Stimulated activated CD4-positive, alpha-beta T cell treated with anti-CD3 and anti-CD28 coated beads, Interleukin-1b, Interleukin-23, amount 100 ng/mL, for 48 hours (primary cell): ENCODE measurements at regions not wholly inside any gene's neighbourhood (a gene's known extent, or its start where the extent isn't known, plus 50 kb on each side); places are given as distances from the start of the nearest gene placed in this dataset.
A peak's percentile ranks its signal among the peaks of the same experiment; 100 is the strongest.

Experiments used
- DNase-seq: peaks from one replicate; pipeline ENCODE4 v3.0.0-alpha.2; 2020

DNA sequence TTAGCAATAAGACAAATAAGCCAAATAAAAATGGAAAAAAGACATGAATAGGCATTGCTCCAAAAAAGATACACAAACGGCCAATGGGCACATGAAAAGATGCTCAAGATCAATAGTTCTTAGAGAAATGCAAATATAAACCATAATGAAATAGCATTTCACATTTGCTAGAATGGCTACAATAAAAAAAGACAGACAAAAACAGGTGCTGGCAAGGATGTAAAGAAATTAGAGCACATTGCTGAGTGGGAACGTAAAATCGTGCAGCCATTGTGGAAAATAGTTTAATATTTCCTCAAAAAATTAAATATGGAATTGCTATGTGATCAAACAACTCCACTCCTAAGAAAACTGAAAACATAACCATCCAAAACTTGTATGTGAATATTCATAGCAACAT is 160.0 kb upstream of the SPATS2L start:
- no peak for DNase-seq

DNA sequence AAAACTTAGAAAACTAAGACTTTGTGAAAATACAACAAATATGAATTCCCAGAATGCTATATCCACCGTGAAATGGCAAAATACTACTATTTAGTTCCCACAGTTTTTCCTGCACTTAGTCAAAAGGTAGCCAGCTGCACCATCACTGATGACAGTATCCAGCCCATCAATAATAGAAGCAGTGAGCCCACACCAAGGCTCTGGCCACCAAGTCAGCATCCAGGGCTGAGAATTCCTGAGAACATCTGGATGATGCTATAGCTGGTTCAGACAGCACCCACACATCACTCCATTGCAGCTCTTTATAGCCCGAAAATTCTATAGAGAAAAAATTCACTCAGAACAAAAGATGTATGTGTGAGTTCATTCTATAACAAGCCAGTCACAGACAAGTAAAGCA is 159.1 kb upstream of the SPATS2L start:
- no peak for DNase-seq

DNA sequence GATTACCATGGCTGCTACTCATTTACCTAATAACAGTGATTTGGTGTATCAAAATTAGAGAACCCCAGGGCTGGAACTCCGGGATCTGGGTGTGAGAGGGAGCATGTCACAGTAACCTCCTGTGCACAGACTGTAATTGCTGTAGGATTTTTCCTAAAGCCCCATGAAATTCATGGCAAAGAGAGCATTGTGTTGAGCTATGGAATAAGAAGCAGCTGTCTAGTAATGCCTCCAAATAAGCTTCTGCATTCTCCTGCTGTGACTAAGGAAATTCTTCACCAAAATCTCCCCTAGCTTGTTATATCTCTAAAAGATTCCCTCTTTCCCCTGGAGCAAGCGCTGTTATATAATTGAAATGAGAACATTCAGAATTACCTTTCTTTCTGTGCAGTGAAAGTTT is 158.1 kb upstream of the SPATS2L start:
- no peak for DNase-seq

DNA sequence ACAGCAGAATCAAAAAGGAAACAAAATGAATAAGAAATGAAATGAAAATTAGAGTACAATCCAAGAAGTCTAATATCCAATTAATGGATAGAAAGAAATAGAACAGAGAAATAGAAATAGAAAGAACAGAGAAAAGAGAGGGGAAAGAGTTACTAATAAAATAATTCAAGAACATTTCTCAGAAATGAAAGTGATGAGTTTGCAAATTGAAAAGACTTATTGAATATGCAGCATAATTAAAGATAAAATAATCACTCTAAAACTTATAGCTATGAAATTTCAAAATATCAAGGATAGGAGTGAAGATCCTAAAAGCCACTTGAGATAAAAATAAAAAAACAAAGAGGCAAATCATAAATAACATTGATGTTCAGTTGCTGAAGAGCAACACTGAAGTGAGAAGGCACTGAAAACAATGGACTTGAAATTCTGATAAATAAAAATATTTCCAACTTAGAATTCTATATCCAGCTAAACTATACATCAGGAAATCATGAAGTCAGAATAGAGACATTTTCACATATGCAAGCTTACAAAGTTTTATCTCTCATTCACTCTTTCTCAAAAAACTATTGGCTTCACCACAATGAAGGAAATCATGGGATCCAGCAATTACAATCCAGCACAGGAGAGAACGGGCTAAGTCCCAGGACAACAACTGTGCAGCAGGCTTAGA is 155.9 kb upstream of the SPATS2L start:
- DNase-seq, result no peak

DNA sequence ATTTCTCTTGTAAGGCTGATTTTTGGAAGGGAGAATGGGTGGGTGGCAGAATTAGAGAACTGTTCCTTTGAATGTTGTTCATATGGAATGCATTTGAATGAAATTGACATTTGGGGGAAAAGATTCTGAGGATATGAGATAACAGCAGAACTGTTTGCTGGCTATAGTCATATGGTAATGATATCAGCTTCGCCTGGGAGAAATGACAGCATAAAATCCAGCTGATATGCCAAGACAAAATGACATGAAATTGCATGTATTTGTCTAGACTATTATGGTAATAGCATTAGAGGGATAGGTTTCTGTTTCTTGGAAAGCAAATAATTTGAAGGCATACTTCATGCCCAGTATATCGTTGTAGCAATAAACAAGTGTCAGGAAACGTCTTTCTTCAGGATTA is 150.8 kb upstream of the SPATS2L start:
- DNase-seq, result no peak

DNA sequence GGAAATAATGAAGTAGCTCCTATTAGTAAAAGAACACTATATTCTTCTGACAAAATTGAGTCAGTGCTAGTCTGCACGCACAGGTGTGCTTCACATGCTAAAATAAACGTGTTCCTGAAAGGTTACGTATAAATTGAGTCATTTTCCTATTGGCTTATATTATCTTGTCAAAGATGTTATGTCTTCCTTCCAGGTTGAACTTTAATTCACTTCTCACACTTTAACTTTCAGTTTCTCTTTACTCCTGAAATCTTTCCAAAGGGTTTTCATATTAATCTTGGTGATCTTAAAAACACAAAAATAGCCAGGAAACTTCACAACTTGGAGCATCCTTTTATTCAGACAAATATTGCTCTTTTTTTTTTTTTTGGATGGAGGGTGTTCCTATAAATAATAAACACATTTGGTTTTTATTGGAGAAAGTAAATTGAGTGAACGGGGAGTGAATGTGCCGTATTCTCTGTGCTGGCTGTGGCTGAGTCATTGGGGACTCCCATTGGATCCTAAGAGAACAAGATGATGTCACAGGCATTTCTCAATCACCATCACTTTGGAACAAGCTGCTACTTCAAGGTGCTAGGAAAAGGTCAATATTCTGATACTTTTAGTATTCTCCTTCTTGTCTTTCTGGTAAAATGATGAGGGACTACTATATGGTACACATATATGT is 150.2 kb upstream of the SPATS2L start:
- no peak for DNase-seq

DNA sequence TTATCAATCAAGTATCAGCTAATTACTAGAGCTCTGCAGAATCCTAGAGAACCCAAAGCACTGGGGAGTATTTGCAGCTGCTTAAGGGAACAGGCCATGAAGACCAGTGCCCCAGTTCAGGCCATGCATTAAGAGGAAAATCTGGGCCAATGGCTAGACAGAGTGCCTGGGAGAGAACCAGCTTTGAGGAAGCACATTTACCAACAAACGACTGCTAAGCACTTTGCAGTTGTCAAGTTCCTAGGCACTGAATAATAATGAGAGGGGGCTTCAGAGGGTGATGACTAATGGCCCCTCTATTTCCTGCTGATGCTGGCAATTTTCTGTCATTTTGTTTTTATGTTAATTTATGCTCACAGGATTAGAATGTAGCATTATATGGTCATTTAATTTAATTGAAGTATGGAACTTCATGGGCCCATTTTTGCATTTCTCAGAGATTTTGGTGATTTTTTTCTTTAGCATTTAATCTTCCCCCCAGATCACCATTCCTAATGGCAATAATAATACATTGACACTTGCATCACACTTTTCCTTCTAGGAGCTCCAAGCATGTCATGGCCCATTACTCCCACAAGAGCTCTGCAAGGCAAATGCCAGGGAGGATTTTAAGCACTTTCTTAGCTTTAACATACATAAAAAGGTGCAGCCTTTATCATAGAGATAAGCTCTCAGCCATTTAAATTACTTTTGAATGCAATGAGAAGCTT is 147.7 kb upstream of the SPATS2L start:
- no peak for DNase-seq

DNA sequence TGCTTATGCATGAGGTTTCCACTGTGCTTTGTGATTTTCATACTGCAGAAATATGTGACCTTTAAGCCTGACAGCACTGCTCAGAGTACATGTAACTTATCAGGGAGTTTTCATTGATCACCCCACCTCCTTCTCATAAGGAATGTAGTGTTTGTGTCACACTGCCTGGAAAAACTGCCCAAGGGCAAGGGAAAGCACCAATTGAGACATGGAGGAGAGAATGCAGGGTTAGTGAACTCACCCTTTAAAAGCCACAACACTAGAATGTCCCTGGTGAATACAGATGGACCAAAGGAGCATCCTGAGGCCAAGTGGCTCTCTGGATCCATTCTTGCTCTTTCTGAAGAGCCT is 147.2 kb upstream of the SPATS2L start:
- DNase-seq, result no peak

DNA sequence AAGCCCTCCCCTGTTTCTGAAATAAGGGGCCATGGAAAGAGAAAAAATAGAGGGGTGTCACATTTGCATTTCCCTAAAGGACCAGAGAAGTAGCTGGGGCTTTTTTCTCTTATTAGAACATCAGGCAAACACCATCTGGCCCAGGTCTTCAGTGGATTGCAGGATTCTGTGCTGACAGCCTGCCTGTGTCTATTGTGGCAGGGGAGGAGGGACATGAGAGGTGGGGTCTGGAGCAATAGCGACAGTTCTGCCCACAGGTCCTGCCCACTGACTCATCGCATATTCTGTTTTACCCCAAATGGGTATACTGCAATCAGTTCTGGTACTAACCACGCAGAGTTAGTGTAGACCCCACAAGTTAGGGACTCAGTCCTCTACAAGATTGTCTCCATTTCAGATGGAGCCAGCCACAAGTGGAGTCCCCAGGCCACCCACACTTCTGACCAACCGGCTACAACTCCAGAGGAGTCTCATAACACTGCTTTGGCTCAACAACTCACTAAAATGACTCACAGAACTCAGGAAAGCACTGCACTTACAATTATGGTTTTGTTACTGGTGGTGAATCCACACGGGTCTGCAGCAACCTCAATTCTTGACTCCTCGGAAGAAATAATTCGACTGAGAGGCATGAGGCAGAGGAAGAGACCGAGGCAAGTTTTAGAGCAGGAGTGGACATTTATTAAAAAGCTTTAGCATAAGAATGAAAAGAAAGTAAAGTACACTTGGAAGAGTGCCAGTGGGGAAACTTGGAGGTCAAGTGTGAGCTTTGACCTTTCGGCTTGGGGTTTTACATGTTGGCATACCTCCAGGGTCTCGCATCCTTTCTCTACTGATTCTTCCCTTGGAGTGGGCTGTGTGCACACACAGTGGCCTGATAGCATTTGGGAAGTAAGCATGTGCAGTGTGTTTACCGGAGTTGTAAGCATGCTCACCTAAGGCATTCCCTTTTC is 146.4 kb upstream of the SPATS2L start:
- DNase-seq, result no peak

DNA sequence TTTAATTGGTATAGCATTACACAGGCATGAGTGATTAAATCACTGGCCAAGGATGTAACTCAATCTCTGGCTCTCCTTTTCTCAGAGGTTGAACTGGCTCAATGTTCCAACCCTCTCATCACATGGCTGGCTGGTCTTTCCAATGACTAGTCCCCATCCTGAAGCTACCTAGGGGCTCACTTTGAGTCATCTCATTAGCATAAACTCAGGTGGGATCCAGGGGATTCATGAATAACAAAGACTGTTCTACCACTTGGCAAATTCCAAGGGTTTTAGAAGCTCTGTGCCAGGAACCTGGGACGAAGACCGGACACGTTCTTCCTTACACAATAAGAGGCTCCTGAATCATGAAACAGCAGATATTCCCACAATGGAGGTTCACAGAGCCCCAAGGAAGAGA is 145.0 kb upstream of the SPATS2L start:
- DNase-seq, result no peak

DNA sequence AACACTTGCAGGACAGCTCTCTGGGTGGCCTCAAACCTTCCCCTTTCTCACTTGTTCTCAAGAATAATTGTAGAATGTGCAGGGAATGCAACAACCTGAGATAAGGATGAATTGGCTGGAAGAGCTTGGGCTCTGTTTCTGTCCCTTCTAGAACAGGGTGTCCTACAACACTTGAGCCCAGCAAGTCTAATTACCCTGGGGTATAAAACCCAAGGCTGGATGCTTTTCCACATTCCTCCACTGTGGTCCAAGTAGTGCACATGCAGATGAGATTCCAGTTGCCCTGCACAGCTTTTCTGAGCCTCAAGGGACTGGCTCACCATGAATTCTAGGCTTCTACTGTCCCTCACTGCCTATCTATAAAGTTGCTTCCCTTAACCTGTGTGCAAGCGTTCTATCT is 140.8 kb upstream of the SPATS2L start:
- no peak for DNase-seq

DNA sequence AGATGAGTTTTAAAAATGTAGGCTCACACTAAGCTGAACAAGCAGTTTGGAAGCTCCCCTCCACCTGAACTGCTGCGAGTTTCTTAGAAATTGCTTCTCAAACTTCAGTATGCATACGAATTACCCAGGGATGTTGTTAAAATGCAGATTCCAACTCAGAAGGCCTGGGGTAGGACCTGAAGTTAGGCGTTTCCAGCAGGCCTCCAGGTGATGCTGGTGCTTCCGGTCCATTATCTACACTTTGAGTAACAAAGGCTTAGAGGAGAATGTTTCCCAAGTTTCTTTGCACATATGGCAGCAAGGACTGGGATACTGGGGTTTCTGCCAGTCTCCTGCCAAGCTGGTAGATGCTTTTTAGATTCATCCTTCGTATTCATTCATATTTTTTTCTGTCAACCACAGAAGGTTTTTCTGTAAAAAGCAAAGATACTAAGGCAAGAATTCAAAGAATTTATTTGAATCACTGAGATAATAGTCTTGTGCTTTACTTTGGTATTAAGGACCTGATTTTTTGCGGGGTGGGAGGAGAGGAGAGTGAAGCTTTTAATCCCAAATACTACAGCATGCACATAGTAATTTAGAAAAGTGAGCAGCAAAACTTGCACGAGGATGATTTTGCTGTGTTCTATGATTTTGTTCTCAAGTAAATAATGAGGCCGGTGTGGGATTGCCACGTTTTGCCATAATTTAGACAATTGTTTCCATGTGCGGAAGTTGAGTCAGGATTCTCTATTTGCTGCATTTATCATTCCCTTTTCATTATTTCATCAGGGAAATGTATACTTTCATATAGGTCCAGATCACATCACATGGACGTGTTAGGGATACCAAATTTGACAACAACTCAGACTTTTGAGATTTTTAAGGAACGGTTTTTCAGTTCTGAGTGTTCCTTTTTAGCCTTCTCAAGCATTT is 137.6 kb upstream of the SPATS2L start:
- DNase-seq, result no peak

DNA sequence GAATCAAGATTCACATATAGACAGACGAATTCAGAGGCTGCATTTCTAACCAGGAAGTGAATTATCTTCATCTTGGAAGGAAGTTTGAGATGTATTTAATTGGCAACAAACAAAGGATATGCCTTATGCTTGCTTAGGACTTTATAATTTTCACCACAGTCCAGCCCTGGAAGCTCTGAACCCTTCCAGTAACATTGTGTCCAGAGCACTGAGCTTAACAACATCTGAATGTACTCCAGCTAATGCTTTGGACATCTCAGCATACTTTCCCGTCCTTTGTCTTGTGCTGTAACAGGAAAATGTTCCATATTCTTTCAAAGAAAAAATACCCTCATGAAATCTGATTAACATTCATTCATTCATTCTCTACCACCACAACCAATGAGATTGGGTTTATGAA is 136.3 kb upstream of the SPATS2L start:
- no peak for DNase-seq

DNA sequence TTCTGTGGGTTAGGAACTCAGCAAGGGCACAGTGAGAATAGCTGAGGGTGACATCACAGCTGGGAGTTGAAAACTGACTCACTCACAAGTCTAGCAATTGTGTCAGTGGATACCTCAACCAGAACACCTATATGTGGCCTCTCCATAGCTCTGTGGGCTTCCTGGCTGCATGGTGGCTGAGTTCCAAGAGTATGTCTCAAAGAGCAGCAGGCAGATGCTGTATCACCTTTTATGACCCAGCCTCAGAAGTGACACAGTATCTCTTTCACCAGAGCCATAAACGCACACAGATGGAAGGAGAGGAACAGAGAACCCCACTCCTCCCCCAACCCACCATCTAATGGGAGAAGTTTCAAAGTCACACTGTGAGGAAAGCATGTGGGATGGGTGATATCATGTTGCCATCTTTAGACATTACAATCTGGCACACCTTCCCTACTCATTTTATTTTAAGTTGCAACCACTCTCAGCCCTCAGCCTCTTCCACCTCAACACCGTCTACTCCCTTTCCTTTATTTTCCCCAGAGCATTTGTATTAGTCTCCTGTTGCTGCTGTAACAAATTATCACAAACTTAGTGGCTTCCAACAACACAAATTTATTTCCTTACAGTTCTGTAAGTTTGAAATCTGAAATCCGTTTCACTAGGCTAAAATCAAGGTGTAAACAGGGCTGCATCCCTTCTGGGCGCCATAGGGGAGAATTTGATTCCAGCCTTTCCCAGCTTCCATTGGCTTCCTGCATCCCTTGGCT is 134.6 kb upstream of the SPATS2L start:
- DNase-seq, result peak; percentile 6

DNA sequence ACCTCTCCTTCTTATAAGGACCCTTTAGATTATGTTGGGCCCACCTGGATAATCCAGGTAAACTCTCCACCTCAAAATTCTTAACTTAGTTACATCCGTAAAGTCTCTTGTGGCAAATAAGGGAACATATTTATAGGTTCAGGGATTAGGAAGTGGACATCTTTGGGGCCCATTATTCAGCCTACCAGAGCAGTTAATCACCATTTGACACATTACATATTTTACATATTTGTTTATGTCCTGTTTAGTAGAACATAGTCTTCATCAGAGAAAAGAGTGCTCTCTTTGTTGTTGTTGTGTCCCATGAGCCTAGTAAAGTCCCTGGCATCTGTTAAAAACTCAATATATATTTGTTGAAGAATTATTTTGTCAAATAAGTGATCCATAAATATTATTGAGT is 134.0 kb upstream of the SPATS2L start:
- no peak for DNase-seq

DNA sequence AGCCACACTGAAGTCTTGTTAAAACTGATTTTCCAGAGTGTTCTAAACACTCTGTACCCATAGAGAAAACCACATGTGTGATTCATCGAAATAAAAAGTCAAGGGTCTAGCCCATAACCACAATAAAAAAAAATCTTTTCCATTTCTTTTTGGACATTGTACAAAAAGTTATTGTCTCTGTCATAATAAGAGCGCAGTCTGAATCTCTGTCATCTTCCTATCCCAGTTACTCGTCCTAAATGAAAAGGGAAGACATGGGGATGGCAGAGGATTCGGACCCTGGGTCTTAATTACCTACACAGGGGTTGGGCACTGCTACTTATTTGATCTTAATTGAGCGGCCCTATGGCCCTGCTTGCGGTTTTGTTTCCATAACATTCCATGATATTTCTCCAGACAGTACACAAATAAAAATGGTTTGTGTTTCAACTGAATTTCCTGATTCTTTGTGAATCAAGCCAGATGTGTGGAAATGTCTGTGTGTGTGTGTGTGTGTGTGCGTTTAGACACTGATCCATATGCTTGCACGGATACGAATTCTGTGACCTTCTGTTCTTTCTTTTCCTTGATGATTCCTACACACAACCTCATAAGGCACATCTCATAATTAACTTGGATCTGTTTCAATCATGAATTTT is 133.4 kb upstream of the SPATS2L start:
- DNase-seq, result no peak

DNA sequence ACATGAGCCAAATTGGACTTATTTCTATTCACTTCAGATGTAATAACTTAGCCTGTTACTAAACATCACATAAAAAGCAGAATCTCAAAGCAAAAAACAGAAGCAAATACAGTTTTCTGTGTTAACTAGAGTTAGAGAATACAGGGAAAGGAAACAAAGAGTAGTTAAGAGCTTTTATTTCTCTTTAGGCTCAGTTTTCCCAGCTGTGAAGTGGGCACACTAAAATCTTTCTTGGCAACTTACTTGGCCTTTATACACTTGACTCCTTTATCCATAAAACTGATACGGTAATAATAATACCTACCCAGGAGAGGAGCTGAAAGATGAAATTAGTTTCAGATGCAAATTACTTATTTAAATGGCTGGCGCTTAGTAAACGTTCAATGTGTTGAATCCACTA is 132.8 kb upstream of the SPATS2L start:
- DNase-seq, result no peak

DNA sequence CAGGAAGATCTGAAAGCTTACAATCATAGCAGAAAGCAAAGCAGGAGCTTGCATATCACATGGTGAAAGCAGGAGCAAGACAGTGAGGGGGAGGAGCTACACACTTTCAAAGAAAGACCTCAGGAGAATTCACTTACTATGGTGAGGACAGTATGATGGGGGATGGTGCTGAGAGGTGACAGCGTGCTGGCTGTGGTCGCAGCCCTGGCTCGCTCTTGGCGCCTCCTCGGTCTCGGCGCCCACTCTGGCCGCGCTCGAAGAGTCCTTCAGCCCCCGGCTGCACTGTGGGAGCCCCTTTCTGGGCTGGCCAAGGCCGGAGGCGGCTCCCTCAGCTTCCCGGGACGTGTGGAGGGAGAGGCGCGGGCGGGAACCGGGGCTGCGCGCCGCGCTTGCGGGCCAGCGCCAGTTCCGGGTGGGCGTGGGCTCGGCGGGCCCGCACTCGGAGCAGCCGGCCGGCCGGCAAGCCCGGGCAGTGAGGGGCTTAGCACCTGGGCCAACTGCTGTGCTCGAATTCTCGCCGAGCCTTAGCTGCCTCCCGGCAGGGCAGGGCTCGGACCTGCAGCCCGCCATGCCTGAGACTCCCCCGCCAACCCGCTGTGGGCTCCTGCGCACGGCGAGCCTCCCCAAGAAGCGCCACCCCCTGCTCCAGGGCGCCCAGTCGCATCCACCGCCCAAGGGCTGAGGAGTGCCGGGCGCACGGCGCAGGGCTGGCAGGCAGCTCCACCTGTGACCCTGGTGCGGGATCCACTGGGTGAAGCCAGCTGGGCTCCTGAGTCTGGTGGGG is 131.9 kb upstream of the SPATS2L start:
- no peak for DNase-seq

DNA sequence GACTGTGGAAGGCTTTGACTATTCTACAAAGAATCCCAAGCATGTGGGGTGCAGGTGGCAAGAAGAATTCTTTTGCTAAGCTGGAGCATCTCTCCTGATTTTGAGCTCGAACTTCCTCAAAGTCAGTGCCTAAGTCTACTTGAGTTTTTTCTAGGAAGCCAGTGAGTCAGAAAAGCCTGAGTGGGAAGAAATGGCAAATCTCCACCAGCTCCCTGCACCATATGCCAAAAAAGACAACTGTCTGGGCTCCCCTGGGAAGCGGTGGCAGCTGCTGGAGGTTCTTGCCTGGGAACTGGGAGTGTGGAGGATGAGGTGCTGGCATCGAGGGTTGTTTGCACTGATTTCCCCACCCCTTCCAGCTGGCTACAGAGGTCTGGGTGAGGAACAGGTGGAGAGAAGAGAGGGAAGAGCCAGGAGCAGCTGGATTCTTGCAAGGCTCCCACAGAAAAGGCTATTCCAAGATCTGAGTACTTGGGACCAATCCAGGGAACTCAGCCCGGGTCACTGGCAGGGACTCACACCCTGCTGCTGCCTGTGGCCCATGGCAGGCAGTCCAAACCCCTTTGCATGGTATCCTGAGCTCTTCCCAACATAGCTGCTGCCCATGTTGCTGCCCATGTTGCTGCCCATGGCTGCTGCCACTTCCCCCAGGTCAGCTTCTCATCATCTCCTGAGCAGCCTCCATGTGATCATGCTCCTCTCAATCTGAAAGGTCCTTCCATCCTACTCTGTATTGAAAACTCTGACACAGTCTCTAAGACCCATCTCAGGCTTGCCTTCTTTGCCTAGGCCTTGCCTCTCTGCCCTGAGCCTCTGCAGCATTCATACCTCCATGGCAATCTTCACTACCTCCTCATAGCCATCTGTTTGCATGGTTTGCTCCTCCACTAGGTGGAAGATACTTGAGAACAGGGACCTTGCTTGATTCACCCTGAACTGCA is 128.3 kb upstream of the SPATS2L start:
- no peak for DNase-seq
